Embryonic facial prominence (tissue), 1 donor: ENCODE measurements at regions not wholly inside any gene's neighbourhood (a gene's known extent, or its start where the extent isn't known, plus 50 kb on each side); places are given as distances from the start of the nearest gene placed in this dataset.
"Not testable (repeated sequence)": the region's sequence is repeated elsewhere in the genome, so short reads cannot be mapped to it uniquely, and the experiment has no call there.

ENCODE experiments used
- DNase-seq: peaks from one replicate; pipeline ENCODE4 v3.0.0-alpha.2; 2016; ENCODE audit errors: extremely low spot score

GRCh38 chr5:83001796-83002381 is 75.3 kb downstream of the TMEM167A start:
- DNase-seq, result no peak

GRCh38 chr5:83000922-83001321 is 76.3 kb downstream of the TMEM167A start:
- DNase-seq, result no peak

- DNase-seq, result no peak
Measured at GRCh38 chr5:83000428-83000827, 76.8 kb downstream of the TMEM167A start.

GRCh38 chr5:82993416-82993815 is 83.8 kb downstream of the TMEM167A start:
- no peak for DNase-seq

- DNase-seq, result no peak
Measured at GRCh38 chr5:82992646-82993045, 84.5 kb downstream of the TMEM167A start.

- DNase-seq, result no peak
Measured at GRCh38 chr5:82991678-82992323, 85.4 kb downstream of the TMEM167A start.

GRCh38 chr5:82991059-82991458 is 86.1 kb downstream of the TMEM167A start:
- DNase-seq, result no peak

- no peak for DNase-seq
Measured at GRCh38 chr5:82987188-82987587, 90.0 kb downstream of the TMEM167A start.

GRCh38 chr5:82986404-82986803 is 90.8 kb downstream of the TMEM167A start:
- DNase-seq, result no peak

GRCh38 chr5:82985763-82986162 is 91.4 kb downstream of the TMEM167A start:
- no peak for DNase-seq

- DNase-seq, result no peak
Measured at GRCh38 chr5:82984786-82985735, 92.1 kb downstream of the TMEM167A start.

- no peak for DNase-seq
Measured at GRCh38 chr5:82982846-82983245, 94.3 kb downstream of the TMEM167A start.

GRCh38 chr5:82976887-82977286 is 100.3 kb downstream of the TMEM167A start:
- not testable (repeated sequence) for DNase-seq

GRCh38 chr5:82975812-82976211 is 101.4 kb downstream of the TMEM167A start:
- no peak for DNase-seq

GRCh38 chr5:82975396-82975795 is 101.8 kb downstream of the TMEM167A start:
- no peak for DNase-seq

- DNase-seq, result not testable (repeated sequence)
Measured at GRCh38 chr5:82974346-82974745, 102.8 kb downstream of the TMEM167A start.

GRCh38 chr5:82971901-82972300 is 105.3 kb downstream of the TMEM167A start:
- DNase-seq, result no peak

- DNase-seq, result not testable (repeated sequence)
Measured at GRCh38 chr5:82971034-82971806, 106.0 kb downstream of the TMEM167A start.

- DNase-seq, result not testable (repeated sequence)
Measured at GRCh38 chr5:82969221-82969976, 107.8 kb downstream of the TMEM167A start.

GRCh38 chr5:82967072-82967471 is 110.1 kb downstream of the TMEM167A start:
- DNase-seq, result no peak

- DNase-seq, result no peak
Measured at GRCh38 chr5:82959466-82959865, 117.7 kb downstream of the TMEM167A start.
